H9 (cell line): ENCODE measurements at regions not wholly inside any gene's neighbourhood (a gene's known extent, or its start where the extent isn't known, plus 50 kb on each side); places are given as distances from the start of the nearest gene placed in this dataset.

Experiments used
- DNase-seq: peaks from one replicate; pipeline ENCODE4 v3.0.0-alpha.2; 2017
- H2AFZ ChIP-seq: one replicate; pipeline ENCODE4 v1.6.1; 2013; ENCODE audit warnings: mild to moderate bottlenecking, low read length, control low read depth, moderate library complexity
- H2AK5ac ChIP-seq: 2 replicates; pipeline ENCODE4 v1.6.1; 2013; ENCODE audit warnings: low read length, control low read depth, mixed read lengths; ENCODE audit not compliant: insufficient read length
- H2BK120ac ChIP-seq: one replicate; pipeline ENCODE4 v1.6.1; 2013; ENCODE audit warnings: low read depth, mild to moderate bottlenecking, low read length, control low read depth, inconsistent platforms; ENCODE audit not compliant: poor library complexity, severe bottlenecking
- H2BK12ac ChIP-seq: 2 replicates; pipeline ENCODE4 v1.6.1; 2013; ENCODE audit warnings: low read length, control low read depth, mixed read lengths, low read depth; ENCODE audit not compliant: insufficient read length
- H2BK15ac ChIP-seq: 2 replicates; pipeline ENCODE4 v1.6.1; 2013; ENCODE audit warnings: low read depth, low read length, control low read depth
- H2BK20ac ChIP-seq: one replicate; pipeline ENCODE4 v1.6.1; 2013; ENCODE audit warnings: low read depth, mild to moderate bottlenecking, low read length, control low read depth, inconsistent platforms; ENCODE audit not compliant: poor library complexity, severe bottlenecking
- H2BK5ac ChIP-seq: 2 replicates; pipeline ENCODE4 v1.6.1; 2013; ENCODE audit warnings: low read length, control low read depth, mixed read lengths; ENCODE audit not compliant: insufficient read length
- H3K14ac ChIP-seq: 2 replicates; pipeline ENCODE4 v1.6.1; 2013; ENCODE audit warnings: low read length, control low read depth; ENCODE audit not compliant: insufficient read depth
- H3K18ac ChIP-seq: 2 replicates; pipeline ENCODE4 v1.6.1; 2013; ENCODE audit warnings: low read depth, mild to moderate bottlenecking, mixed read lengths, low read length, control low read depth; ENCODE audit not compliant: insufficient read length
- H3K23ac ChIP-seq: 2 replicates; pipeline ENCODE4 v1.6.1; 2013; ENCODE audit warnings: low read length, control low read depth, mixed read lengths, low read depth; ENCODE audit not compliant: insufficient read length
- H3K23me2 ChIP-seq: 2 replicates; pipeline ENCODE4 v1.6.1; 2013; ENCODE audit warnings: low read depth, mild to moderate bottlenecking, mixed read lengths, low read length, control low read depth; ENCODE audit not compliant: insufficient read length, poor library complexity, severe bottlenecking
- H3K27ac ChIP-seq: 2 replicates; pipeline ENCODE4 v1.5.1; 2013; ENCODE audit warnings: low read length, control low read depth, mixed read lengths, low read depth; ENCODE audit not compliant: insufficient read length
- H3K27me3 ChIP-seq: 2 replicates; pipeline ENCODE4 v1.6.1; 2013; ENCODE audit warnings: low read length, control low read depth, inconsistent platforms; ENCODE audit not compliant: insufficient read depth
- H3K4ac ChIP-seq: 2 replicates; pipeline ENCODE4 v1.6.1; 2013; ENCODE audit warnings: low read depth, mild to moderate bottlenecking, control low read depth, inconsistent platforms, low read length, moderate library complexity
- H3K4me1 ChIP-seq: 2 replicates; pipeline ENCODE4 v1.6.1; 2013; ENCODE audit warnings: low read length, control low read depth, inconsistent platforms; ENCODE audit not compliant: insufficient read depth
- H3K4me2 ChIP-seq: 2 replicates; pipeline ENCODE4 v1.6.1; 2013; ENCODE audit warnings: low read length, control low read depth, mixed read lengths; ENCODE audit not compliant: insufficient read length, insufficient read depth
- H3K56ac ChIP-seq: 2 replicates; pipeline ENCODE4 v1.6.1; 2013; ENCODE audit warnings: low read depth, mild to moderate bottlenecking, mixed read lengths, low read length, control low read depth; ENCODE audit not compliant: insufficient read length
- H3K79me1 ChIP-seq: 2 replicates; pipeline ENCODE4 v1.6.1; 2013; ENCODE audit warnings: low read depth, mild to moderate bottlenecking, moderate library complexity, low read length, control low read depth, inconsistent platforms; ENCODE audit not compliant: insufficient read depth, poor library complexity, severe bottlenecking
- H3K79me2 ChIP-seq: 2 replicates; pipeline ENCODE4 v1.6.1; 2013; ENCODE audit warnings: low read length, control low read depth, inconsistent platforms; ENCODE audit not compliant: insufficient read depth
- H3K9ac ChIP-seq: 2 replicates; pipeline ENCODE4 v1.6.1; 2013; ENCODE audit warnings: low read length, control low read depth, mixed read lengths; ENCODE audit not compliant: insufficient read length; ENCODE audit errors: extremely low read depth
- H3K9me3 ChIP-seq: one replicate; pipeline ENCODE4 v1.6.1; 2013; ENCODE audit warnings: low read depth, low read length, inconsistent platforms; ENCODE audit not compliant: control insufficient read depth
- H3T11ph ChIP-seq: one replicate; pipeline ENCODE4 v1.6.1; 2013; ENCODE audit warnings: mild to moderate bottlenecking, low read length, control low read depth, inconsistent platforms
- H4K20me1 ChIP-seq: one replicate; pipeline ENCODE4 v1.6.1; 2013; ENCODE audit not compliant: control insufficient read depth, insufficient read length, insufficient read depth
- H4K5ac ChIP-seq: 2 replicates; pipeline ENCODE4 v1.6.1; 2013; ENCODE audit warnings: low read depth, mild to moderate bottlenecking, mixed read lengths, low read length, control low read depth; ENCODE audit not compliant: insufficient read length
- H4K8ac ChIP-seq: replicated peaks from 2 replicates; pipeline ENCODE4 v1.6.1; 2013; ENCODE audit warnings: low read length, control low read depth, mixed read lengths, low read depth; ENCODE audit not compliant: insufficient read length
- H4K91ac ChIP-seq: 2 replicates; pipeline ENCODE4 v1.6.1; 2013; ENCODE audit warnings: low read depth, mild to moderate bottlenecking, moderate library complexity, mixed read lengths, low read length, control low read depth; ENCODE audit not compliant: insufficient read length
- H3K27ac Mint-ChIP-seq, 3 experiments: 2 replicates in 2 of 3; 3 replicates in 1 of 3; pipeline ENCODE4 v1.8.0; 2020 to 2021; ENCODE audit warnings: mixed read lengths in 3 of 3, mild to moderate bottlenecking in 1 of 3, moderate library complexity in 1 of 3
- H3K27me3 Mint-ChIP-seq: 2 replicates; pipeline ENCODE4 v1.8.0; 2021; ENCODE audit warnings: low read depth, mild to moderate bottlenecking, moderate library complexity, mixed read lengths
- H3K36me3 Mint-ChIP-seq, 3 experiments: 2 replicates in 2 of 3; 3 replicates in 1 of 3; pipeline ENCODE4 v1.8.0; 2020 to 2021; ENCODE audit warnings: low read depth in 3 of 3, mixed read lengths in 3 of 3; ENCODE audit not compliant: insufficient read depth in 1 of 3
- H3K4me1 Mint-ChIP-seq, 2 experiments: 2 replicates each; pipeline ENCODE4 v1.8.0; 2020; ENCODE audit warnings: mixed read lengths in 2 of 2
- H3K4me3 Mint-ChIP-seq, 2 experiments: 2 replicates in 1 of 2; 3 replicates in 1 of 2; pipeline ENCODE4 v1.8.0; 2020 to 2021; ENCODE audit warnings: mild to moderate bottlenecking in 2 of 2, mixed read lengths in 2 of 2, moderate library complexity in 1 of 2
- H3K9me3 Mint-ChIP-seq, 2 experiments: 2 replicates in 1 of 2; 3 replicates in 1 of 2; pipeline ENCODE4 v1.8.0; 2020; ENCODE audit warnings: mild to moderate bottlenecking in 2 of 2, mixed read lengths in 2 of 2, moderate library complexity in 1 of 2
- CTCF ChIP-seq: fragments of 200-600 bp; sonication (generic); conservative IDR thresholded peaks from 3 replicates; pipeline ENCODE4 v1.8.0; 2021; ENCODE audit warnings: antibody characterized with exemption, mild to moderate bottlenecking
- WGBS: extraction: QIAGEN DNeasy Blood & Tissue Kit; methylation state at CpG from one replicate; pipeline ENCODE4 v1.1.7; 2013; ENCODE audit warnings: missing lambda C conversion rate, low lambda C conversion rate, mixed read lengths; ENCODE audit not compliant: insufficient read length; ENCODE audit errors: extremely low coverage; 5-methylcytosine and 5-hydroxymethylcytosine counted together

DNA sequence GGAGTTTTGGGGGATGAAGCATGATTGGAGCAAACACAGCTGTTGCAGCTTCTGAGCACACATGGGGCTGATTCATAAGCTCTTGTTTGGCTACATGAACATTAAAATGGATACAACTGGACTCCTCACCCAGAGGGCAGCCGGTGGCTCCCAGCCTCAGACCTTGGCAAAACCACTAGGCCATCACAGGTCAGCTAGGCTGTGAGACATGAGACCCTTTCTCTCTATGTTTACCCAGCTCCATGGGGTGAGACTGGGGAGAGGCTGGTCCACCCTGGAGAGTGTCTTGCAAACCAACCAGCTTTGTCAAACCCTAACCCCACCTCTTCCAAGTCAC is 388.7 kb downstream of the PTPRU start:
- Histone ChIP-seq H2BK15ac (no peak overlapping the region), H4K20me1 (no peaks in the 10 kb centered on the region), H3K4ac (no peak overlapping the region), H3K4me2 (no peak overlapping the region), H2AK5ac (no peak overlapping the region), H3K23me2 (no peaks in the 10 kb centered on the region), H2BK120ac (no peak overlapping the region), H2BK12ac (no peak overlapping the region), H2BK20ac (no peak overlapping the region), H3K23ac (no peak overlapping the region), H2AFZ (no peak overlapping the region), H4K5ac (no peak overlapping the region), H3K79me2 (no peaks in the 10 kb centered on the region), H3K9ac (no peak overlapping the region), H4K8ac (no peak overlapping the region), H3K18ac (no peak overlapping the region), H3K4me1 (no peaks in the 10 kb centered on the region), H3K27me3 (no peaks in the 10 kb centered on the region), H3T11ph (no peak overlapping the region), H4K91ac (no peak overlapping the region), H3K56ac (no peak overlapping the region), H3K27ac (no peak overlapping the region), H3K79me1 (no peaks in the 10 kb centered on the region), H3K14ac (no peak overlapping the region), H3K9me3 (no peaks in the 10 kb centered on the region), H2BK5ac (no peak overlapping the region)
- no peak for TF ChIP-seq CTCF
- DNase-seq = no peak
- Mint-ChIP-seq H3K27ac (no peak overlapping the region), H3K4me1 (peaks cover 0 to 3% of the 10 kb centered on the region in 2 experiments; a peak in 2 of 4 replicates), H3K4me3 (no peak overlapping the region), H3K36me3 (0 out of 7 replicates have a peak, but pooled peaks cover 0 to 2% (median 0%) of the 10 kb centered on the region in 3 experiments), H3K9me3 (no peaks in the 10 kb centered on the region), H3K27me3 (peaks cover 1% of the 10 kb centered on the region; the same call in 1 of the 2 replicates)
- WGBS = no CpG with 5 or more reads among the region's 1 CpG
